Thyroid gland (tissue), 4 donors: ENCODE measurements at regions not wholly inside any gene's neighbourhood (a gene's known extent, or its start where the extent isn't known, plus 50 kb on each side); places are given as distances from the start of the nearest gene placed in this dataset.

Experiments
- DNase-seq, 2 donors: peaks; one replicate each; pipeline ENCODE4 v3.0.0-alpha.2; 2019
- H3K27ac ChIP-seq, 3 donors: fragments of 200-600 bp; sonication (generic); 1 replicate in 2 of 3; 2 replicates in 1 of 3; pipeline ENCODE4 v1.5.1; 2016 to 2019; ENCODE audit warnings: mild to moderate bottlenecking in 1 of 3, moderate library complexity in 1 of 3
- H3K27me3 ChIP-seq: fragments of 200-600 bp; sonication (generic); one replicate; pipeline ENCODE4 v1.5.1; 2019
- H3K36me3 ChIP-seq, 2 donors: fragments of 200-600 bp; sonication (generic); one replicate each; pipeline ENCODE4 v1.5.1; 2016 to 2019
- H3K4me1 ChIP-seq, 2 donors: fragments of 200-600 bp; sonication (generic); one replicate each; pipeline ENCODE4 v1.5.1; 2017 to 2019
- H3K4me3 ChIP-seq, 3 donors: fragments of 200-600 bp; sonication (generic); replicated peaks in 1 of 3; 1 replicate in 2 of 3; 2 replicates in 1 of 3; pipeline ENCODE4 v1.5.1; 2016; ENCODE audit warnings: mild to moderate bottlenecking in 1 of 3
- H3K9me3 ChIP-seq: fragments of 200-600 bp; sonication (generic); one replicate; pipeline ENCODE4 v1.5.1; 2017
- POLR2A ChIP-seq, 2 donors: fragments of 450-650 bp; IDR thresholded peaks; one replicate each; pipeline ENCODE4 v1.6.1; 2017; ENCODE audit warnings: antibody characterized with exemption in 2 of 2, mild to moderate bottlenecking in 2 of 2, moderate library complexity in 1 of 2
- WGBS, 2 donors: methylation state at CpG; one replicate each; pipeline ENCODE4 v1.1.5; 2017; 5-methylcytosine and 5-hydroxymethylcytosine counted together
- intact Hi-C: fragments of 100-400 bp; cut with DNase I; formaldehyde crosslinking; loops from one replicate; pipeline ENCODE4 v1.15.1; 2023
- TF ChIP-seq, protein P1 (sequence below), 6 experiments: fragments of 200-600 bp in 3 of 6; fragments of 450-650 bp in 3 of 6; sonication (generic) in 3 of 6; IDR thresholded peaks; one replicate each; pipeline ENCODE4 v1.5.1; 2016 to 2019; ENCODE audit warnings: antibody characterized with exemption in 6 of 6, mild to moderate bottlenecking in 2 of 6, inconsistent platforms in 1 of 6, moderate library complexity in 1 of 6

DNA sequence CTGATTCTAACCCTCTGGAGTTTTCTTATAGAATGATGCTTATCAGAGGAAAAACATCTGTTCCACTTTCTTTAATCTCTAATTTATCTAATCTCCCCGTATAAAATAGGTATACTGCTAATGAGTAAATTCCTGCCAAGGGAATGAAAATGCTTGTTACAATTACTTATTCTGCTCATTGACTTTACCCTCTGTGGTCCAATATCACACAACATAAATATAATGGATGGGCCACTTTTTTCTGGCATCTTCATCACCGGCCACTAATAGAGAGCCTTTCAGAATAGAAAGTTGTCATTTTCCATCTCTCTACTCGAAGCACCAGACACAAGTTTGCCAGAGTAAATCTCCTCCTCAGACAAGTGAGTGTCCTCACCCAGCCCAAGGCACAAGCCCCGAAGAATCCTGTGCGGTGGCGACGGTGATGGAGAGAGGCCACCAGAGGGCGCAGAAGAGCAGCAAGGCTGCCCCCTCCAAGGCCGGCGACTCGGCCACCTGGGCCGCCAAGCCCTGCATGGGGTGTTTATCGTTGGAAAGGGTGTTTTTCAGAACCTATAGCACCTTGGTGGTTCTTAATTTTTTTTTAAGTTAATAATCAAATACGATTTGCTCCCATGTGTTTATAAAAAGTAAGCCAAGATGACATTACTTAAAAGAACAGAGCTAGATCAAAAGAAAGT, 212.9 kb upstream of the ARID1B start:
- intact Hi-C loops: loop anchor here (5.0 to 10.0 kb wide), 3 partner anchors 118 to 618 kb away; no protein-coding TSS in a partner anchor

DNA sequence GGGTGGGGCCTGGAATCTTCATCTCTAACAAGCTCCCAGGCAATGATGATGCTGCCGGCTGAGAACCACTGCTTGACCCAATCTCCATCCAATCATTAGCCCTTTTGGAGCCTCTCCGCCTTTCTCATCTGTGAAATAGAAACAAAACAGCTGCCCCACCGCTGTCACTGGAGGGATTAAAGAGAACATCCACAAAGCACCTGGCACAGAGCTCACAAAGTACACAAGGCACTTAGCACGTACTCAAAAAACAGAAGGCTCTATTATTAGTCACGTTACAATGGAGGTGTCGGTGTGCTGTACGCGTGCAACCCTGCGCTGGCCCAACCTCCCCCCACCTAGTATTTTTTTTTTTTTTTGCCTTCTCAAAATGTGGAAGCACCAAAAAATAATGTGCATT, 213.5 kb upstream of the ARID1B start:
- H3K27ac ChIP-seq: no peak overlapping the region
- no peaks in the 10 kb centered on the region for H3K9me3 ChIP-seq
- TF ChIP-seq POLR2A (IDR thresholded peaks at IDR 0.05): no peak
- TF ChIP-seq, protein P1, sequence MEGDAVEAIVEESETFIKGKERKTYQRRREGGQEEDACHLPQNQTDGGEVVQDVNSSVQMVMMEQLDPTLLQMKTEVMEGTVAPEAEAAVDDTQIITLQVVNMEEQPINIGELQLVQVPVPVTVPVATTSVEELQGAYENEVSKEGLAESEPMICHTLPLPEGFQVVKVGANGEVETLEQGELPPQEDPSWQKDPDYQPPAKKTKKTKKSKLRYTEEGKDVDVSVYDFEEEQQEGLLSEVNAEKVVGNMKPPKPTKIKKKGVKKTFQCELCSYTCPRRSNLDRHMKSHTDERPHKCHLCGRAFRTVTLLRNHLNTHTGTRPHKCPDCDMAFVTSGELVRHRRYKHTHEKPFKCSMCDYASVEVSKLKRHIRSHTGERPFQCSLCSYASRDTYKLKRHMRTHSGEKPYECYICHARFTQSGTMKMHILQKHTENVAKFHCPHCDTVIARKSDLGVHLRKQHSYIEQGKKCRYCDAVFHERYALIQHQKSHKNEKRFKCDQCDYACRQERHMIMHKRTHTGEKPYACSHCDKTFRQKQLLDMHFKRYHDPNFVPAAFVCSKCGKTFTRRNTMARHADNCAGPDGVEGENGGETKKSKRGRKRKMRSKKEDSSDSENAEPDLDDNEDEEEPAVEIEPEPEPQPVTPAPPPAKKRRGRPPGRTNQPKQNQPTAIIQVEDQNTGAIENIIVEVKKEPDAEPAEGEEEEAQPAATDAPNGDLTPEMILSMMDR (IDR thresholded peaks at IDR 0.05): no peak
- no peaks in the 10 kb centered on the region for H3K36me3 ChIP-seq
- H3K4me3 ChIP-seq: no peak overlapping the region
- DNase-seq: no peak
- WGBS, 2 donors: 74 to 79% methylated on average over 9 of the region's 9 CpGs
- peaks cover 0 to 6% of the 10 kb centered on the region in 2 donors for H3K4me1 ChIP-seq
- no peaks in the 10 kb centered on the region for H3K27me3 ChIP-seq
- intact Hi-C loops: loop anchor here (5.0 to 10.0 kb wide), 3 partner anchors 119 to 619 kb away; no protein-coding TSS in a partner anchor

More for the DNA sequence above, 212.9 kb upstream of the ARID1B start:
- 6 to 8% methylated on average over 14 of the region's 14 CpGs for WGBS, 2 donors
- Histone ChIP-seq H3K4me1 (peaks cover 0 to 6% of the 10 kb centered on the region in 2 donors), H3K27ac (no peak overlapping the region), H3K27me3 (no peaks in the 10 kb centered on the region), H3K36me3 (no peaks in the 10 kb centered on the region), H3K4me3 (no peak overlapping the region), H3K9me3 (no peaks in the 10 kb centered on the region)
- peak; percentile 80 to 86 for DNase-seq
- TF ChIP-seq, protein P1 (IDR thresholded peaks at IDR 0.05): peak; percentile 83 to 96 (median 88)
- TF ChIP-seq POLR2A (IDR thresholded peaks at IDR 0.05): no peak

DNA sequence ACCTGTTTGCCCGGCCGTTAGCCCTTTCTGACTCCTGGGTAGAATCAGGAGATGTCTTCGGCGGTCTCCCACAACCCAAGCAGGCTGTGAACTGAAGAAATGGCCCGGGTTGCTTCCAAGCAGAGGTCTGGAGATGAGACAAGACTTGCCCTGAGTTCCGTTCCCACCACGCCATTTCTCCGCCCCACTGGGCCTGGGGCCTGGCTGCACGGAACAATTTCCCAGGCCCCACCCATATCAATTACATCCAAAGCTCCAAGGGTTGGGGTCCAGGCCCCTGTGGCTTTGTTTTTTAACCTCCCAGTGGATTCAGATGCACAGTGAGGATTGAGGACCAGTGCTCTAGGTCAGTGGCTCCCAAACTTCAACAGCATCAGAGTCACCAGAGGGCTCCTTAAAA, 214.5 kb upstream of the ARID1B start:
- H3K27me3 ChIP-seq: no peaks in the 10 kb centered on the region
- DNase-seq: no peak
- intact Hi-C loops: loop anchor here (5.0 to 10.0 kb wide), 3 partner anchors 120 to 620 kb away; no protein-coding TSS in a partner anchor
- H3K36me3 ChIP-seq: no peaks in the 10 kb centered on the region
- TF ChIP-seq, protein P1 (IDR thresholded peaks at IDR 0.05): no peak
- TF ChIP-seq POLR2A (IDR thresholded peaks at IDR 0.05): no peak
- H3K27ac ChIP-seq: no peak overlapping the region
- H3K9me3 ChIP-seq: no peaks in the 10 kb centered on the region
- H3K4me1 ChIP-seq: peaks cover 0 to 6% of the 10 kb centered on the region in 2 donors
- 94 to 100% methylated on average over 5 to 9 of the region's 9 CpGs for WGBS, 2 donors
- H3K4me3 ChIP-seq: no peak overlapping the region

DNA sequence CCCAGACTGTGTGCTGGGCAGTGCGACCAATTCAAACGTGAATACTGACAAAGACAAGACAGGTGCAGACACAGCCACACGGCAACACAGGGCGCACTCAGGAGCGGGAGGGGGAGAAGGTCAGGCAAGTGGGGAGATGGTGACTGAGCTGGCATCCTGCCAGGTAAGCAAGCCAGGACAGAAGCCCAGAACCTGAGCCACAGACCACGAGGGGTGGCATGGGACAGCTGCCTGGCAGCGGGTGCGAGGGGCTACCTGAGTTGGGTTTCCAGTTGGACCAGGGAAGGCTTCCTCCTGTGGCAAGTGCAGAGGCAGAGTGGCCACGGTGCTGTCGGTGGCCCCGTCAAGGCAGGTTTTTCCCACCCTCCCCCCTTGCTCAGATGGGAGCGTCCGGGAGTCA, 215.2 kb upstream of the ARID1B start:
- no peaks in the 10 kb centered on the region for H3K36me3 ChIP-seq
- intact Hi-C loops: loop anchor here (5.0 to 10.0 kb wide), 3 partner anchors 120 to 620 kb away; no protein-coding TSS in a partner anchor
- no peak for TF ChIP-seq POLR2A (IDR thresholded peaks at IDR 0.05)
- TF ChIP-seq, protein P1 (IDR thresholded peaks at IDR 0.05): no peak
- H3K27me3 ChIP-seq: no peaks in the 10 kb centered on the region
- peaks cover 0 to 5% of the 10 kb centered on the region in 2 donors for H3K4me1 ChIP-seq
- H3K4me3 ChIP-seq: no peak overlapping the region
- WGBS, 2 donors: 84 to 93% methylated on average over 9 to 13 of the region's 13 CpGs
- H3K27ac ChIP-seq: no peak overlapping the region
- DNase-seq: no peak
- no peaks in the 10 kb centered on the region for H3K9me3 ChIP-seq

GRCh38 chr6:156560476-156560875, 216.7 kb upstream of the ARID1B start:
- Histone ChIP-seq H3K27me3 (no peaks in the 10 kb centered on the region), H3K27ac (no peak overlapping the region)
- intact Hi-C loops: loop anchor here (5.0 to 10.0 kb wide), 3 partner anchors 122 to 622 kb away; no protein-coding TSS in a partner anchor

More at GRCh38 chr6:156560476-156560875, 216.7 kb upstream of the ARID1B start:
- H3K4me1 ChIP-seq: no peaks in the 10 kb centered on the region
- TF ChIP-seq, protein P1 (IDR thresholded peaks at IDR 0.05): no peak
- TF ChIP-seq POLR2A (IDR thresholded peaks at IDR 0.05): no peak
- no peaks in the 10 kb centered on the region for H3K36me3 ChIP-seq
- H3K4me3 ChIP-seq: no peak overlapping the region
- no peaks in the 10 kb centered on the region for H3K9me3 ChIP-seq
- DNase-seq: no peak
